Endothelial cell (in vitro differentiated cells): ENCODE measurements at regions not wholly inside any gene's neighbourhood (a gene's known extent, or its start where the extent isn't known, plus 50 kb on each side); places are given as distances from the start of the nearest gene placed in this dataset.

Source experiments
- DNase-seq: peaks from one replicate; pipeline ENCODE4 v3.0.0; 2021; ENCODE audit warnings: low spot score
- H3K27ac Mint-ChIP-seq: one replicate; pipeline ENCODE4 v1.8.0; 2021; ENCODE audit warnings: mixed read lengths, inconsistent platforms; ENCODE audit not compliant: unreplicated experiment
- H3K27me3 Mint-ChIP-seq: one replicate; pipeline ENCODE4 v1.8.0; 2021; ENCODE audit warnings: mild to moderate bottlenecking, moderate library complexity, mixed read lengths, inconsistent platforms; ENCODE audit not compliant: unreplicated experiment
- H3K36me3 Mint-ChIP-seq: one replicate; pipeline ENCODE4 v1.8.0; 2021; ENCODE audit warnings: mild to moderate bottlenecking, low read depth, mixed read lengths, inconsistent platforms; ENCODE audit not compliant: unreplicated experiment
- H3K4me1 Mint-ChIP-seq: one replicate; pipeline ENCODE4 v1.8.0; 2021; ENCODE audit warnings: mild to moderate bottlenecking, mixed read lengths, inconsistent platforms; ENCODE audit not compliant: unreplicated experiment
- H3K4me3 Mint-ChIP-seq: one replicate; pipeline ENCODE4 v1.8.0; 2021; ENCODE audit warnings: mild to moderate bottlenecking, mixed read lengths, inconsistent platforms; ENCODE audit not compliant: unreplicated experiment
- H3K9me3 Mint-ChIP-seq: one replicate; pipeline ENCODE4 v1.8.0; 2021; ENCODE audit warnings: mixed read lengths, inconsistent platforms; ENCODE audit not compliant: unreplicated experiment
- TF ChIP-seq, protein P1 (sequence below): fragments of 200-600 bp; sonication (generic); IDR thresholded peaks from one replicate; pipeline ENCODE4 v1.5.0; 2021; ENCODE audit warnings: antibody characterized with exemption; ENCODE audit not compliant: unreplicated experiment

DNA sequence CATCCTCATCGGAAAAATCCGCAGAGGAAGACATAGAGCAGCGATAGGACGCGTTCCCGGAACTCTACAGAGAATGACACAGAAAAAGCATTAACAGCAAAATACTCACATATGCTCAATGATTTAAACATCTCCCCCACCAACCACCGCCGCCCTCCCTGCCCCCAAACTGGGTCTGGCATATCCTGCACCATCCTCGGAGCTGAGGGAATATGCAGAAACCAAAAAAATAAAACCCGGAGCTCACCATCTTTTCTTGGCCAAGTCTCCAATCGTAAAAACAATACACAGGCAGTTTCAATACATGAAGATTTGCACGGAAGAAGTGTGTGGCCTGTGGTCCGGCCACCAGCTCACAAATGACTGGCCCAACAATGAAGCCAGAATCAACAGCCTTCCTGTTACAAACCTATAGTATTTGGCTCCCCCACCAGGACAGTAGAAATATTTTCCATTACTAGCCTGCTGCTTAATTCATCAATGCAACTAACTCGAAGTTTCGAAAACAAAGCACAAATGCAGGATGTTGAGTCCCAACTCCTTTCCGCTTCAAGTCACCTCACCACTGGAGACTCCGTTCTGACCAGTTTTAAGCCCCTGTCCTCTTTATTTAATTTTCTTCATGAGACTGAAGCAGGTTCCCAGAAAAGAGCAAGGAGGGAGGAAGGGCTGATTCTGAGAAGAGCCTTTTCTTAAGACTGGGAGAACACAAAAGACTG, 103.2 kb upstream of the BEND6 start:
- H3K27ac Mint-ChIP-seq, result peak overlapping the region; percentile 100
- H3K36me3 Mint-ChIP-seq, result peaks cover 9% of the 10 kb centered on the region
- peaks cover 10% of the 10 kb centered on the region for H3K27me3 Mint-ChIP-seq
- H3K9me3 Mint-ChIP-seq, result no peaks in the 10 kb centered on the region
- peak; percentile 67 for DNase-seq
- TF ChIP-seq, protein P1, sequence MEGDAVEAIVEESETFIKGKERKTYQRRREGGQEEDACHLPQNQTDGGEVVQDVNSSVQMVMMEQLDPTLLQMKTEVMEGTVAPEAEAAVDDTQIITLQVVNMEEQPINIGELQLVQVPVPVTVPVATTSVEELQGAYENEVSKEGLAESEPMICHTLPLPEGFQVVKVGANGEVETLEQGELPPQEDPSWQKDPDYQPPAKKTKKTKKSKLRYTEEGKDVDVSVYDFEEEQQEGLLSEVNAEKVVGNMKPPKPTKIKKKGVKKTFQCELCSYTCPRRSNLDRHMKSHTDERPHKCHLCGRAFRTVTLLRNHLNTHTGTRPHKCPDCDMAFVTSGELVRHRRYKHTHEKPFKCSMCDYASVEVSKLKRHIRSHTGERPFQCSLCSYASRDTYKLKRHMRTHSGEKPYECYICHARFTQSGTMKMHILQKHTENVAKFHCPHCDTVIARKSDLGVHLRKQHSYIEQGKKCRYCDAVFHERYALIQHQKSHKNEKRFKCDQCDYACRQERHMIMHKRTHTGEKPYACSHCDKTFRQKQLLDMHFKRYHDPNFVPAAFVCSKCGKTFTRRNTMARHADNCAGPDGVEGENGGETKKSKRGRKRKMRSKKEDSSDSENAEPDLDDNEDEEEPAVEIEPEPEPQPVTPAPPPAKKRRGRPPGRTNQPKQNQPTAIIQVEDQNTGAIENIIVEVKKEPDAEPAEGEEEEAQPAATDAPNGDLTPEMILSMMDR, result peak; percentile 54
- peak overlapping the region; percentile 99 for H3K4me3 Mint-ChIP-seq
- peaks cover 60% of the 10 kb centered on the region for H3K4me1 Mint-ChIP-seq

DNA sequence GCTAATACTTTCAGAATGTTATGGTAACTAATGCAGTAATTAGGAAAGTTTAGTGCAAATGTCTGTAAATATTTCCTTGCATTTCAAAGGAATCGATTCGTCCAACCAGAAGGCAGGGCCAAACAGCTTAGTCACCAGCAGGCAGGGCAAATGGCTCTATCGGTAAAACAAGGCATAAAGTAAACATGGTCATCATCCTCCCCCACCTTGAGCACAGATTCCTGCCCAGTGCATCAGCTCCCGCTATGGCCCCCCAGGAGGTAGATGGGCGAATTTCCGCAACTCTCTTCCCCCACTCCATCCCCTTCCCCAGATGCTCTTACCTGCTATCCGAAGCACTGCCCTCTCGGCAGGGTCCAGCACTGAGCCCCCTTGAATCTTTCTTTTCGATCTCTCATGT, 103.8 kb upstream of the BEND6 start:
- Mint-ChIP-seq H3K27me3 (peaks cover 10% of the 10 kb centered on the region), H3K4me1 (peaks cover 66% of the 10 kb centered on the region), H3K4me3 (peak overlapping the region; percentile 99), H3K9me3 (no peaks in the 10 kb centered on the region), H3K27ac (peak overlapping the region; percentile 100), H3K36me3 (peaks cover 9% of the 10 kb centered on the region)
- DNase-seq, result peak; percentile 12
- TF ChIP-seq, protein P1, result no peak

DNA sequence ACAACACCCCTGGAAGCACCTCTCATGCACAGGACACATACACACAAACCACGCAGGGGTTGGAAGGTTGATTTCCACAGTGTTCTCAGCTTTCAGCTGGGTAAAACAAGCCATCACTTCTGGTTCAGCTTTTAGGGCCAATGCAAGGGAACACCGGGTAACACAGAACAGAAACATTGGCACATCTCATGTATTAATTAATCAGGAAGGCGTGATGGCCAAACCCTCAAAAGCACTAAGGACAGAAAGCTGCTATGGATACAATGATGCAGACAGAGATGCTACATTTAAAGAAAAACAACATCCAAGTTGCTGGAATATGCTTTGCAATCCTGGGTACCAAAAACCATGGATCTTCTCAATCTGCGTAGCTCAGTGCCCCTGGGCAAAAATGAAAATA, 104.3 kb upstream of the BEND6 start:
- peak overlapping the region; percentile 100 for H3K27ac Mint-ChIP-seq
- DNase-seq, result no peak
- H3K27me3 Mint-ChIP-seq, result peaks cover 10% of the 10 kb centered on the region
- H3K4me3 Mint-ChIP-seq, result peak overlapping the region; percentile 99
- no peaks in the 10 kb centered on the region for H3K9me3 Mint-ChIP-seq
- peaks cover 9% of the 10 kb centered on the region for H3K36me3 Mint-ChIP-seq
- H3K4me1 Mint-ChIP-seq, result peaks cover 66% of the 10 kb centered on the region
- TF ChIP-seq, protein P1, result no peak

DNA sequence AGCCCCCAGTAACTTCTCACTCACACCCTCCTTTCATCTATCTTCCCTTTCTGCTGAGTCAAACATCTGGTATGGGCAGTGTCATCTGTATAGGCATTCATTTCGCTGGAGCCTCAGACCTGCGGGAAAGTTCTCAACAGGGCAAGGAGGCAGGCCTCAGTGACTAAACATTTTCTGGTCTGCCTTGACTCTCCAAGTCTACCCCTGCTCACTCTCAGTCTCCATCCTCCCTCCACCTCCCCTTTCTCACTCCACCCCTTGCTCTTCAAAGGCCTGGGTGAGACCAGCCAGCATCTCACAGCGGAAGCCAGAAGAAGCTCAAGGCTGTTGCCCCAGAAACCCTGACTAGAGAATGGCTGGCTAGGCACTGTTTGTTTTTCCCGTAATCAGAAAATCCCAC, 105.0 kb upstream of the BEND6 start:
- Mint-ChIP-seq H3K36me3 (peaks cover 9% of the 10 kb centered on the region), H3K27ac (peak overlapping the region; percentile 100), H3K4me1 (peaks cover 72% of the 10 kb centered on the region), H3K27me3 (peaks cover 10% of the 10 kb centered on the region), H3K9me3 (no peaks in the 10 kb centered on the region), H3K4me3 (peak overlapping the region; percentile 99)
- no peak for DNase-seq
- TF ChIP-seq, protein P1, result no peak

DNA sequence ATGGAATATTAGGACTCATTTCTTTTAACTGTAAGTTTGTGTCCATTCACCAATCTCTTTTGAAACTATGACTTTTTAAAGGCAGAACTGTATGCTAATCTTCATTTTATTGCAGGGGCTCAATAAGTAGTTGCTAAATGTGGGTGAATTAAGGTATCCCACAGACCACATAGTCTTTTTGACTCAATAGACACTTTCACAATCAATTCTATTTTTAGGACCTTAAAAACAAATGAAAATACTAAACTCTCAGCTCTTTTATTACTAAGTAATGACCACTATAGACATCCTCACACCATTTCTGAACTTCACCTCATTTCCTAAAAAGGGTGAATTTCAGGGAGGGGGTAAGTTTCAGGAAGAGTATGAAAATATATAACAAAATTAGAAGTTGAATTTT, 106.8 kb upstream of the BEND6 start:
- no peak overlapping the region for H3K4me3 Mint-ChIP-seq
- no peak for DNase-seq
- H3K4me1 Mint-ChIP-seq, result peaks cover 63% of the 10 kb centered on the region
- TF ChIP-seq, protein P1, result no peak
- H3K27me3 Mint-ChIP-seq, result peaks cover 10% of the 10 kb centered on the region
- H3K27ac Mint-ChIP-seq, result no peak overlapping the region
- H3K9me3 Mint-ChIP-seq, result no peaks in the 10 kb centered on the region
- peaks cover 9% of the 10 kb centered on the region for H3K36me3 Mint-ChIP-seq
